T-helper 2 cell (primary cell): ENCODE measurements at regions not wholly inside any gene's neighbourhood (a gene's known extent, or its start where the extent isn't known, plus 50 kb on each side); places are given as distances from the start of the nearest gene placed in this dataset.
"Not testable (repeated sequence)": the region's sequence is repeated elsewhere in the genome, so short reads cannot be mapped to it uniquely, and the experiment has no call there.

Experiments
- DNase-seq, 5 experiments: peaks; one replicate each; pipeline versions ENCODE4 v3.0.0 to v3.0.0-alpha.2; 2012 to 2022

DNA sequence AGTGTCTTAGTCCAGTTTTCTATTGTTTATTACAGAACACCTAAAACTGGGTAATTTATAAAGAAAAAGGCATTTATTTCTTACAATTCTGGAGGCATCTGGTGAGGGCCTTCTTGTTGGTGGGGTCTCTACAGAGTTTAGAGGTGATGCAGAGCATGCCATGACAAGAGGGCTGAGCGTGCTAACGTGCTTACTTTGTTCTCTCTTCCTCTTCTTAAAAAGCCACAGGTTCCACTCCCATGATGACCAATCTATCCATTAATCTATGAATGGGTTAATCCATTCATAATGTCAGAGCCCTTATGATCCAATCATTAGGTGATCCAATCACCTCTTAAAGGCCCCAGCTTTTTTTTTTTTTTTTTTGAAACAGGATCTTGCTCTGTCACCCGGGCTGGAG lies 291.5 kb upstream of the GALNTL6 start:
- no peak for DNase-seq

DNA sequence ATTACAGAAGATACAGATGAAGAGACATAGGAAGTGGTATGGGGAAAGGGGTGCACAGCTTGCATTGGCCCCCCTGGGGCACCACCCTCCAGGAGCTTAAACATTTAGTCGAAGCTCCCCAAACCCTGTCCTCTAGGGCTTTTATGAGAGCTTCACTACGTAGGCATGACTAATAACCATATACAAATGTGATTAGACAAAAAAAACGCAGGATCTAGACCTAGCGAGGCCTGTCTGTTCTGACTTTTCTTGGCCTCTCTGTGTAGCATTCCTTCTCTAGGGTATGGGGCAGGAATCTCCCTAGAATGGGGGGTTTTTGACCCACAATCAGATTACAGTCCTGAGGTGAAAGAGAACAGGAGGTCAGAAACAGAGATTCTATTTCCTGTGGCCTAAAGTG lies 293.7 kb upstream of the GALNTL6 start:
- DNase-seq: no peak

DNA sequence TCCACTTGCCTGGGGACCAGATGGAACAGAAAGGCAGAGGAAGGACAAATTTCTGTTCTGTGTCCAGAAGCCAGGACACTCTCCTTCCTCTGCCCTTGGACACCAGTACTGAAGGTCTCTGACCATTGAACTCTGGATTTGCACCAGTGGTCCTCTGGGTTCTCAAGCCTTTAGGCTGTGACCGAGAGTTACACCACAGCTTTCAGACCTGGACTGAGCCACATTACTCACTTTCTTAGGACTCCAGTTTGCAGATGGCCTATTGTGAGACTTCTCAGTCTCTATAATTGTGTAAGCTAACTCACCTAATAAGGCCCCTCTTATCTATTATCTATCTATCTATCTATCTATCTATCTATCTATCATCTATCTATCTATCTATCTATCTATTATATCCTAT lies 295.3 kb upstream of the GALNTL6 start:
- DNase-seq: no peak

DNA sequence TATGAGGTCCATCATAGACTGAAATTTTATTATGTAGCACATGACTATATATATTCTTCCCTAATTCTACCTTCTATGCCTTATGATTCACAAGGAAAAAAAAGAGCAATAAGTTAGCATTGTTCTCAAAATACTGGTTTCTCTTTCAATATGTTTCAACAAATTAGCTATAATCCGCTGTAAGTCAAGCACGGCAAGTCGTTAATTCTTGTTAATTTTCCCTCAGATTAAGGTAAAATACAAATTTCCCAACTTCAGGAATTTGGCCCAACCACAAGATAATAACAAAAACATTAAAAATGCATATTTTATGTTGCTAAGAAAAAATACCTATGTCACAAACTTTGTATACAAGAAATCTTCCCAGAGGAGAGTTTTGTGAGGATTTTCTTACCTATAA lies 296.5 kb upstream of the GALNTL6 start:
- DNase-seq: no peak

DNA sequence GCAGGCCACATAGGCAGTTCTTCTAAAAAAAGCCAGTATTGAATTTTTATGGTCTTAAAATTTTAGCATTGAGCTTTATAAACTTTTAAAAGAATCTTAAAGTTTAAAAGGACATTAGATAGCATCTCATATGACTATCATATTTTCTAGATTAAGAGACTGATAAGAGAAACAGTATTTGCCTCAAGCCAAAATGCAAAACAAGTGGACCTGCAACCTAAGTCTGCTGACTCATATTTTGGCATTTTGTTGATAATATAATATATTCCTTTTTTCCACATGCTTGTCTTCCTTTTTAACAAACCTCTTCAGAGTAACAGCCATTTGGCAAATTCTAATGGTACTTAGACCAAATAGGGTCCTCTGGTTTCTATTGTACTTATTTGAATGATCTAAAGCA lies 328.5 kb upstream of the GALNTL6 start:
- no peak for DNase-seq

DNA sequence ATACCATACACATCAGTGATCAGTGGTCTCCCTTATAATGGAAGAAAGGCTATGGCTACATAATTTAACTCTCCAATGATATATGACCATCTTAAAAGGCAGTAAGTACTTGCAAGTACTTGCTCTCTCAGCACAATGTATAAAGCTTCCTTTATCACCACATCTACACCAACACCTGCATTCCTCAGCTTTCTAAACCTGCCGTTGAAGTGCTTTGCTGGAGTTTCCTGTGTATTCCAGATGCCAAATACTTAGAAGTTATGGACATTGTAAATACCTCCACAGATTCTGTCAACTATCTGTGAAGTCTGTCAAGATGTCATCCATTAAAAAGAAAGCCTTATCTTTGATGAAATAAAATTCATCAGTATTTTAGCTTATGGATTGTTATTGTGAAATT lies 335.0 kb upstream of the GALNTL6 start:
- DNase-seq: no peak

DNA sequence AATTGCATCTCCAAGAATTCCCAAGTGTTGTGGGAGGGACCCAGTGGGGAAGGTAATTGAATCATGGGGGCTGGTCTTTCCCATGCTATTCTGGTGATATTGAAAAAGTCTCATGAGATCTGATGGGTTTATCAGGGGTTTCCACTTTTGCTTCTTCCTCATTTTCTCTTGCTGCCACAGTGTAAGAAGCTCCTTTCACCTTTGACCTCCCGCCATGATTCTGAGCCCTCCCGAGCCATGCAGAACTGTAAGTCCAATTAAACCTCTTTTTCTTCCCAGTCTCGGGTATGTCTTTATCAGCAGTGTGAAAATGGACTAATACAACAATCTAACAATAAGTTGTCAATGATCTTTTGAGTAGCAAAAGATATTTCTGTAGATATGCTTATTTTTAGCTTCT lies 338.1 kb upstream of the GALNTL6 start:
- DNase-seq: not testable (repeated sequence)

DNA sequence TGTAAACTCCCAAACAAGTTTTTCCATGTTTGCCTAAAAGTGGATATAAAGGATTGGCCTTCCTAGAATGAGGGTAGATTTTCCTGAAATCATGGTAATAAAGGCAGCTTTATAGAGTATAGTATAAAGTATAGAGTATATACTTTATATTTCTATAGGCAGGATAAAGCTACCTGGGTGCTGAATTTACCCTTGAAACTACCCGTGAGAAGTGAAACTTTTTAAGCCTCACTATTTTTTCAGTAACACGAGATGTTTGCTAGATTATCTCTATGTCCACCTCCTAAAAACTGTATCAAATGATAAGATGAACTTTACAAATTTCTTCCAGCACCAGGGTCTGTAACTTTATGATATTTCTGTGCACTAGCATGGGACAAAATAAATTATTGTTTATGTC lies 340.0 kb upstream of the GALNTL6 start:
- DNase-seq: no peak

DNA sequence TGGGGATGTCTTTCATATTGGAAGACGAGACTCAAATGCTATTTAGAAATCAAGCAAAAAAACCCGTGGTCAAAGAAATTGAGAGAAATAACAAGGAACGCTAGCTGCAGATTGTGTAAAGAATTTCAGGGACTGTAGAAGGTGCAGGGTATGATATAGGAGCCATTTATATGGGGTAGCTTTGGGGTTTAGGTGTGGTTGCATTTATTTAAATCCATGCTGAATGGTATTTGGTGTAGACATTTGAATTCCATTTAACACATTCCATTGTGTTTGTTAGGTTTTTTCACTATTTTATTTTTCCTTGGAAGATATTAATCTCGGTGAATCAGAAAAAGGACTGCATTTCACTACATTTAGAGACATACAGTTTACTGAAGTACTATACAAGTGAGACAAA lies 341.0 kb upstream of the GALNTL6 start:
- no peak for DNase-seq

DNA sequence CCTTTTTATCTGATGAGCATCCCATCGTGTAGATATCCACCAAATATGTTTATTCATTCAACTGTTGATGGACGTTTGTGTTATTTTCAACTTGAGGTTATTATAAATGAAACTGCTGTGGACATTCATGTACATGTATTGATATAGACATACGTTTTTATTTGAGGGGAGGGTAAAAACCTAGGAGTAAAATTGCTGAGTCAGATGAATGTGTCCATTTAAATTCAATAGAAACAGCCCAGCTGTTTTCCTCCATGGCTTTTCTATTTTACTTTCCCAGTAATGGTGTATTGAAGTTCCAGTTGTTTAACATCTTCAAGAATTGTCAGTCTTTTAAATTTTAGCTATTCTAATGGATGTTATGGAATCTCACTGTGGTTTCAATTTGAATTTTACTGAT lies 348.7 kb upstream of the GALNTL6 start:
- DNase-seq: no peak

DNA sequence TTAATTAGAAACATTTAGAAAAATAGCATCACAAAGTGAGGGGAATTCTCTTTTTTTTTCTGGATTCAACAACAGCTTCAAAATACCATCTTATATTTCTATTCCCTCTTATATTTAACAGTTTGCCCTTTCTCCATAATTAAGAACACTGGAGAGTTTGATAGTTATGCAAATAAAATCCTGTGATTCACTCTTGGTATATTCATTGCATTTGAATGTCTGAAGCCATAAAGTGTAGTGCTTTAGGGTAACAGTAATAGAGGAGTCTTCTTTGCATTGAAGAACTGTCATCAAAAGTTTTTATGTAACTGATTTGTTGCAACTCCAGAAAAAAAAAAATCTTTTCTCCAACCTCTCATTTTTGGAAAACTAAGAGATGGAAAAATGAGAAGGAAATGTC lies 352.0 kb upstream of the GALNTL6 start:
- no peak for DNase-seq

DNA sequence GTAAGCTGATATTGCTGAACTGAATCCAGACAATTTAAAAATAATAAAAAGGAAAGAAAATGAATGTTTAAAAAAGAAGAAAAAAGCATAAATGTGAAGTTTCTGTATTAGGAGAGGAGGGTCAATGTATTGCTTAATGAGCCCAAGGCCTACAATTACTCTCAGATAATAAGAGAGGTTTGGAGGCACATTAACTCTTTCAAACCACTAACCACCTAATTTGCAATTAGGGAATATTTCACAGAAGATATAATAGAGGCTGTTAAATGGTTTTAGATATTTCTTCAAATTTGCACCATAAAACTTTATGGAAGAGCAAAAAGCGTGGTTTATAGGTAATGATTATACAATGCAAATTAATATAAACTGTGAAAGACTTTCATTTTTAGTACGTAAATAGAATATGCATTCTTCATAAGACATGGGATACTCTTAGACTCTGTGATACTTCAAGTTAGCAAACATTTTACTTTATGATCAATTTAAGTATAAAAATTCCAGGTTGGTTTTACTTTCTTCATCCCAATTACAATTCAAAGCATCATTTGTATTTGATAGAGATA lies 364.2 kb upstream of the GALNTL6 start:
- no peak for DNase-seq

DNA sequence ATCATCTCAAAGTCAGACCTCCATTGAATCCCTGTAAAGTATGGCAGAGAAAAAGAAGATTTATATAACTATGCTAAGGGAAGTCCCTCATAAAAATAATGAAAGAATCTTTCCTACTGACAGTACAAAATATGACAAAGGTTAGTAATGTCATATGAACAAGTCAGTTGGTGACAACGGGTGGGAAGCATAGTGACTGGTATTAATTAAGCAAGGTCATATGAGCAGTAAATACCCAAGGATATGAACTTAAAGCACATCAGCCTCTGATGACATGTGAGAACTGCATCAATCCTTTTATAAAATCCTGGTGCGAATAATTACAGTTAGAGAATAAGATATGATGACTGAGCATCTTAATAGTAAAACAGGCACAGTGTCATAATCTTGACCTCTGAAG lies 364.8 kb upstream of the GALNTL6 start:
- no peak for DNase-seq

DNA sequence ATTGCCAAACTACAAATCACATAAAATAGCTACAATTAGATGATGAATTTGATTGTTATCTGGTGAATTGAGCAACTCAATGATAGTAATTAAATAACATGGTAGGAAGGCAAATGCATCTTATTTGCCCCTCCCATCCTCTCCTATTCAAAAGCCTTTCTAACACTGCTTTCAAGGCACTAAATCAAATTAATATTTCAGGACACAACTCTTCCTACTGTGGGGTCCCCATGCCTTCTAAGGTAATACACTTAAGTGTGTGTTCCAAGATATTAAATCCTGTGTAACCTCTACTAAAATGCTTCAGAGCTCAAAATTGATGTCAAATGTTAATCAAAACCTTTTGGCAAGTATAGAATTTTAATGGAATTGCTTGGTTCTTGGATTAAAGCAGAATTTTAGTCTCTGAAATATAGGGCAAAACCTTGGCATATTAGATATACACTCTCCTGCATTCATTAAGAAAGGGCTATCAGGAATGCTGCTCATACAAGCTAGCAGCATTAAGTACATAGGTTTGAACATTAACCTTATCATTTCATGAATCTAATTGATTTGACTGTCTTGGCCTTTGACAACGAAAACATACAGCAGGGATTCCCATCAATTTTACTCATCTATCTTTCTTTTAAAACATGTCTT lies 371.8 kb upstream of the GALNTL6 start:
- DNase-seq: no peak

DNA sequence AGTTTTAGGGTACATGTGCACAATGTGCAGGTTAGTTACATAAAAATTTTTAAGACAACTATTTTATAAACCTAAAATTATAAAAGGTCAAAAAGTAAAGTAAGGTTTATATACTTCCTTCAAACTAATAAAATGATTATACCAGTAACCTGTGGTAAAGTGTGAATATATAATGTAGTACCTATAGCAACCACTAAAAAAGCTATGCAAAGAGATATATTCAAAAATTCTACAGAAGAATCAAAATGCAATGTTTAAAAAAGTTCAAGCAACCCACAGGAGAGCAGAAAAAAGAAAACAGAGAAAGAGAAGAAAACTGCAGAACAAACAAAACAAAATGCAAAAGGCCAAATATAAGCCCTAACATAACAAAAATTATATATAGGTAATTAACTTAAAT lies 379.5 kb upstream of the GALNTL6 start:
- no peak for DNase-seq

DNA sequence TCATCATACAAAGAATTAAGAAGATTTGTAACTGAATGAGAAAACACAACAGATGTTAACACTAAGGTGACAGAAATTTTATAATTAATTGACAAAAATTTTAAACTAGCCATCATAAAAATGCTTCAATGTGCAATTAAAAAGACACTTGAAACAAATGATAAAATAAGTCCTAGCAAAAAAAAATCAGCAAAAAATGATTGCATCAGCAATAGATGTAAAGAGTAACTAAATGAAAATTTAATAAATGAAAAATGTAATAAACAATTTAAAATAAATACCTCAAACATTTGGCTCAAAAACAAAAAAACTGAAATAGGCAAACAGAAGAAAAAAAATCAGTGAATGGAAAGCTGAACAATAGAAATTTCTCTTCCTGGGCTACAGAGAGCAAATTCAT lies 380.7 kb upstream of the GALNTL6 start:
- DNase-seq: no peak

DNA sequence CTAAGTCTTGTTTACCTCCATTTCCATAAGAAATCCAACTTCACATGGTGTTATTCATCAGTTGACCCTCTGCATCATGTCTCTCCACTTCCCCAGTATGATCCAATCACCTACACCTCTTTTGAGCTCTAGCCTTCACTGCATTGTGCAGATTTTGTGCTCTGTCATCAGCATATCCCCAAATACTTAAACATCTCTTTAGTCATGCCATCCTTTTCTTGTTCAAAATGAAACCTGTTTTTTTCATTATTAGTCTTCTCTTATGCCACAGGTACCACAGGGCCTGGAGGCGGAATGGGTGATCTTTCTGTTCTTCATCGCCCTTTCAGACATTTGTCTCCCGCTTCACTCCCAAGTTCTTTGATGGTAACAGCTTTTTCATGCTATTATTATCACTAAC lies 382.7 kb upstream of the GALNTL6 start:
- DNase-seq: peak in 1 of 5 experiments; percentile 8

DNA sequence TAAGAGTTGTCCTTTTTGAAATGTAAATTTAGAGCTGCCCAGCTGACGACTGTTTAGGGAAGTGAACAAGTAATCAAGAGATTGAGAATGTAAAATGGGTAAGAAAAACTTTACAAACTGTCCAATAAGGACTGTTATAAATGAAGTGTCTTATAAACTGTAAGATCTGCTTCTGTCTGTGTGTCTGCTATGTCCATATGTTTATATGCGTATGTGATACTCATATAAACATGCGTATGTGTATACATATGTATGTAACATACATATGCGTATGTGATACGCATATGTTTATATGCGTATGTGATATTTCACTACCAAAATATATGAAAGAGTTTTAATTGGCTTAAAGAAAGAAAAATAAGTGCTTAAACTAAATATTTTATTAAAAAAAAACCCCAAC lies 416.0 kb upstream of the GALNTL6 start:
- DNase-seq: no peak

DNA sequence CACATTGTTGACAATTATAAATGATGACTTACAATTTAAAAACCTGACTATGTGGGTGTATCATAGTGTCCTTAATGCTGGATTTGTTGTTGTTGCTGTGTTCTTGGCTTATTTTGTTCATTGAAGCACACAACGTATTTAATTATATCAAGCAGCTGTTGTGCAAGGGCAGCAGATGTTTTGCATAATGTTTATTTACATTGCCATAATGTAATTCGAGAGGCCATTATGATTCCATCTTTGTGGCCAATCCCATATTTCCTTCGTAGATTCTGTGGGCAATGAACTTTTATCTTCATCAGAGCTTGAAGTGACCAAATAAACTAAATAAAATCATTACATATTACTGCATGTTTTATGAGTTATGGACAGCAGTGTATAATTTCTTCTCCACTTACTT lies 422.6 kb upstream of the GALNTL6 start:
- no peak for DNase-seq

DNA sequence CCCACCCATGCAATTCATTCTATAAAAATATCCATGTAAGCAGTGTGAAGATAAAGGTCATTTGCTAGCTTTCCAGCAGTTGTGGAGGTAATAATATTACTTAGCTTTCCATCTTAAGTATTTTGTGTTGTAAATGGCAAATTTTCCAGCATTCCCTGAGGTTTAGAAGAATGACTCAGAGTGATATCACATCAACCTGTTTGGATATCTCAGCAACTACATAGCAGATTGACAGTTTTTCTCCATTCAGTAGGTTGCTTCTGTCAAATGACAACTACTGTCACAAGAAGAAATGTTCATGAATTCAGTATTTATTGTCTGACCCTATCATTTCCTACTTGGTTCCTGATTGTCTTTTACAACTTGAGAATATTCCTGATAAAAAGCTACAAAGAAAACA lies 434.9 kb upstream of the GALNTL6 start:
- DNase-seq: no peak

DNA sequence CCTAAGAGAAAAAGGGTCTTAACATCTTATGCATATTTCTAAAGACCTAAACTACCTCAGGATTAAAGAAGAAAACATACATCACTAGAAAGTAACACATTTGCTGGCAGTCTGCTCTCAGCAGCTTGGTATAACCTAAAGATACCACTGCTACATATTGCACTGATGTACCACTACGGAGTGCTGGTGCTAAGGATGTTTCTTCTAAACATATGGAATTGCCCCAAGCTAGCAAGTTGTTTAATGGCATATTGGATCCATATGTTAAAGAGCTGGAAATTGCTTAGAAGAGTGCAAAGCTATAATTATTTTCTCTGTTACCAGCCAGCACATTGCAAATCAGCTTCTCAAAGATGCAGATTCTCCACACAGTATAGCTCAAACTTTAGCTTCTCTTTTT lies 436.5 kb upstream of the GALNTL6 start:
- DNase-seq: no peak

DNA sequence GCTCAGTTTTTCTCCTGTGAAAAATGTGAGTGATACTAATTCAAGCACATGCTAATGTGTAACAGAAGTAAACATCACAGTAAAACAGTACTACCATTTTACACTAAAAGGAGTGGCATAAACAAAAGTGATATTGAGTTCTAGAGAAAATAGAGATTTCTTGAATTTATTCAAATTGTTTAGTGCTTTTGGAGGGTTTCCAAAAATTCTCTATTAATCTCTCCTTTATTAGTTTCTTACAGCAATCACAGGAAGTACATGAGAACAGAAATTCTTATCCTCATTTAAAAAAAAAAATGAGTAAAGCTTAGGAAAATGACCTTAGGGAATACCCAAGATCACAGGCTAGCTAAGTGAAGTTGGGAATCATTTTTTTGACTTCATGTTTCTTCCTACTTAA lies 459.7 kb upstream of the GALNTL6 start:
- no peak for DNase-seq

DNA sequence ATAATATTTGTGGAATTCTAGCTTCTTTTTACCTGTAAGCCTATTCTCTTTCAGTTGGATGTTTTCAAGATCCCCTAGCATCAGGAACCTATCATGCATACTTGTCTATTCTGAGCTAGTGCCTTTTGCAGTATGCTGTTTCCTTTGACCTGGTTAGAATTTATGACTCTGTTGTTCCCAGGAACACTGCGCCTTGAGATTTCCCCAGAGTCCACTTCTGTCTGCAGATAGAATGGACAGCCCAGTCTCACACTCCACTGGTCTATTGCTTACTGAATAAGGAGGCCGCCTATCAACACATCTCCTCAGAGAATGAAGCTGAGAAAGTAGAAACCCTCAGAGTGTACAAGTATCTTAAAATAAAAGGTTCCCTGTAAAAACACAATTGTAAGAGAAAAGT lies 465.1 kb upstream of the GALNTL6 start:
- DNase-seq: no peak

DNA sequence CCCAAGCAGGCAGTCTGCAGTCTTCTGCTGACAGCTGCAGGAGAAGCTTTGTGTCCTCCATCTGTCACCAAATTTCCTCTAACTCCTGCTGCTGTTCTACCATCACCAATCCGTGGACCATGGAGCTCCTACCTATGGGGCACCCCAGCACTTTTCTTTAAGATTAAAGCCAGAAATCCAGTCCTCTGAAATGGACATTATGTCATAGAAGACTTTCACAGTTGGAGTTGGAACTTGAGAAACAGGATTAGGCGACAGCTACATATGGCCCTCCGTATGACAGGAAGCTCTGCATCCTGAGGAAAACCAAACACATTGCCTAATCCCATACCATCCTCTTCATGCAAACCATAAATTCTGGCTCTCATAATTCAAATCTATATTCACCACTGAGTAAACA lies 470.6 kb upstream of the GALNTL6 start:
- no peak for DNase-seq

DNA sequence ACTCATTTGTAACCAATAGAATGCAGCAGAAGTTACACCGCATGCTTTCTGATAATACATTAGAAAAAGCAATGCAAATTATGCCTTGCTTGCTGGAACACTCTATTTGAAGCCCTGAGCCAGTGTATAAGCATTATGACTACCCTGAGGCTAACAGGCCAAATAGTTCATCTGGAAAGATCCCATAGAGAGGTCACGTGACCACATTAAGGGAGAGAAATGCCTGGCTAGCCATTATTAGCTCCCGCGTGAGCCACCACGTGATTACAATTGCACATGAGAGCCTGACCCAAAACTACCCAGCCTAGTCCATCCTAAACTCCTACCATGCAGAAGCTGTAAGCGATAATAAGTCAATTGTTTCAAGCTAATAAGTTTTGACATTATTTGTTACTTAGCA lies 472.9 kb upstream of the GALNTL6 start:
- DNase-seq: no peak
